HUES6 (cell line): ENCODE measurements at regions not wholly inside any gene's neighbourhood (a gene's known extent, or its start where the extent isn't known, plus 50 kb on each side); places are given as distances from the start of the nearest gene placed in this dataset.
"Not testable (repeated sequence)": the region's sequence is repeated elsewhere in the genome, so short reads cannot be mapped to it uniquely, and the experiment has no call there.

Experiments
- H3K27ac ChIP-seq: 2 replicates; pipeline ENCODE4 v1.7.0; 2013; ENCODE audit warnings: low read depth, mild to moderate bottlenecking, low read length, inconsistent platforms
- H3K27me3 ChIP-seq: 2 replicates; pipeline ENCODE4 v1.6.1; 2013; ENCODE audit warnings: low read length; ENCODE audit not compliant: control insufficient read depth, insufficient read depth
- H3K36me3 ChIP-seq: 2 replicates; pipeline ENCODE4 v1.6.1; 2013; ENCODE audit warnings: low read length; ENCODE audit not compliant: control insufficient read depth, insufficient read depth
- H3K4me1 ChIP-seq: 2 replicates; pipeline ENCODE4 v1.6.1; 2013; ENCODE audit warnings: low read length; ENCODE audit not compliant: control insufficient read depth, insufficient read depth
- H3K4me3 ChIP-seq: 2 replicates; pipeline ENCODE4 v1.5.1; 2013; ENCODE audit warnings: low read depth, low read length
- H3K9ac ChIP-seq: one replicate; pipeline ENCODE4 v1.6.1; 2013; ENCODE audit warnings: mild to moderate bottlenecking, low read length
- H3K9me3 ChIP-seq: 2 replicates; pipeline ENCODE4 v1.6.1; 2013; ENCODE audit warnings: low read depth, low read length; ENCODE audit not compliant: control insufficient read depth, insufficient read depth

- not testable (repeated sequence) for H3K4me3 ChIP-seq, H3K27me3 ChIP-seq, H3K4me1 ChIP-seq, H3K9me3 ChIP-seq, H3K9ac ChIP-seq, H3K36me3 ChIP-seq, H3K27ac ChIP-seq
Observed at GRCh38 chr2:242159921-242160320, 290.4 kb downstream of the RTP5 start.

GRCh38 chr2:242165115-242165514 is 295.6 kb downstream of the RTP5 start:
- H3K9ac ChIP-seq, H3K27ac ChIP-seq, H3K36me3 ChIP-seq, H3K9me3 ChIP-seq, H3K27me3 ChIP-seq, H3K4me1 ChIP-seq, H3K4me3 ChIP-seq: not testable (repeated sequence)

DNA sequence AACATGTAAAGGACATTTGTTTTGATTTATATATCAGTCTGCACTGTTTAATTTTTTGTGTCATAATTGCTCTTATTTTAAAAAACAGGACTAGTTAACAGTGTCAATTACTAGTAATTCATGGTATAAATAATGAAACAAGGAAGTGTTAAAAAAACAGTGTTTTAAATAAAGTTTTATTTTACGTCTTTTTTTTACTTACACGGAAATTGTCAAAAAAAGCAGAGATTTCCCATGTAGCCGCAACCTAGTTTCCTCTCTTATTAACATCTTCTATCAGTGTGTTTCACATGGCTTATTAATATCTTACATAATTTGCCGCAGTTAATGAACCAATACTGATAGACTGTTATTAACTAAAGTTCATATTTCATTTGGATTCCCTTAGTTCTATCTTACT is 301.8 kb downstream of the RTP5 start:
- not testable (repeated sequence) for H3K27me3 ChIP-seq, H3K9me3 ChIP-seq, H3K36me3 ChIP-seq, H3K27ac ChIP-seq, H3K9ac ChIP-seq, H3K4me1 ChIP-seq, H3K4me3 ChIP-seq
